Ishikawa (cell line): ENCODE measurements at regions not wholly inside any gene's neighbourhood (a gene's known extent, or its start where the extent isn't known, plus 50 kb on each side); places are given as distances from the start of the nearest gene placed in this dataset.

Experiments used
- CEBPB ChIP-seq: IDR thresholded peaks from 2 replicates; pipeline ENCODE4 v1.6.1; 2012
- CREB1 ChIP-seq: IDR thresholded peaks from 2 replicates; pipeline ENCODE4 v1.6.1; 2012; ENCODE audit warnings: low read depth
- EGR1 ChIP-seq: IDR thresholded peaks from 2 replicates; pipeline ENCODE4 v1.6.1; 2012
- EP300 ChIP-seq: IDR thresholded peaks from 2 replicates; pipeline ENCODE4 v1.6.1; 2012; ENCODE audit warnings: borderline replicate concordance
- FOXM1 ChIP-seq: IDR thresholded peaks from 2 replicates; pipeline ENCODE4 v1.6.1; 2012; ENCODE audit warnings: low read depth, borderline replicate concordance
- NFIC ChIP-seq: IDR thresholded peaks from 2 replicates; pipeline ENCODE4 v1.6.1; 2012
- RAD21 ChIP-seq: IDR thresholded peaks from 2 replicates; pipeline ENCODE4 v1.6.1; 2012; ENCODE audit warnings: low read depth
- TAF1 ChIP-seq: IDR thresholded peaks from 2 replicates; pipeline ENCODE4 v1.6.1; 2012; ENCODE audit warnings: low read depth, mild to moderate bottlenecking
- TCF12 ChIP-seq: IDR thresholded peaks from 2 replicates; pipeline ENCODE4 v1.6.1; 2012; ENCODE audit warnings: low read depth
- TEAD4 ChIP-seq: IDR thresholded peaks from 2 replicates; pipeline ENCODE4 v1.6.1; 2012
- USF1 ChIP-seq: IDR thresholded peaks from 2 replicates; pipeline ENCODE4 v1.6.1; 2012
- YY1 ChIP-seq: IDR thresholded peaks from 2 replicates; pipeline ENCODE4 v1.6.1; 2012; ENCODE audit warnings: low read depth
- ZBTB7A ChIP-seq: IDR thresholded peaks from 2 replicates; pipeline ENCODE4 v1.6.1; 2012; ENCODE audit warnings: low read depth
- TF ChIP-seq, protein P1 (sequence below): IDR thresholded peaks from 2 replicates; pipeline ENCODE4 v1.6.1; 2012
- TF ChIP-seq, protein P2 (sequence below): IDR thresholded peaks from 2 replicates; pipeline ENCODE4 v1.6.1; 2012; ENCODE audit warnings: low read depth, mild to moderate bottlenecking

GRCh38 chr2:123771928-123772632 lies 253.0 kb upstream of the CNTNAP5 start:
- TF ChIP-seq, protein P1, sequence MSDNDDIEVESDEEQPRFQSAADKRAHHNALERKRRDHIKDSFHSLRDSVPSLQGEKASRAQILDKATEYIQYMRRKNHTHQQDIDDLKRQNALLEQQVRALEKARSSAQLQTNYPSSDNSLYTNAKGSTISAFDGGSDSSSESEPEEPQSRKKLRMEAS = no peak
- TF ChIP-seq CREB1 (no peak), CEBPB (no peak), YY1 (no peak), RAD21 (no peak), USF1 (no peak)

- TF ChIP-seq USF1 = no peak
- TF ChIP-seq YY1 = no peak
- no peak for TF ChIP-seq TEAD4
- TF ChIP-seq ZBTB7A = no peak
- TF ChIP-seq NFIC = no peak
- no peak for TF ChIP-seq EP300
- no peak for TF ChIP-seq CEBPB
- TF ChIP-seq TAF1 = no peak
- TF ChIP-seq, protein P2, sequence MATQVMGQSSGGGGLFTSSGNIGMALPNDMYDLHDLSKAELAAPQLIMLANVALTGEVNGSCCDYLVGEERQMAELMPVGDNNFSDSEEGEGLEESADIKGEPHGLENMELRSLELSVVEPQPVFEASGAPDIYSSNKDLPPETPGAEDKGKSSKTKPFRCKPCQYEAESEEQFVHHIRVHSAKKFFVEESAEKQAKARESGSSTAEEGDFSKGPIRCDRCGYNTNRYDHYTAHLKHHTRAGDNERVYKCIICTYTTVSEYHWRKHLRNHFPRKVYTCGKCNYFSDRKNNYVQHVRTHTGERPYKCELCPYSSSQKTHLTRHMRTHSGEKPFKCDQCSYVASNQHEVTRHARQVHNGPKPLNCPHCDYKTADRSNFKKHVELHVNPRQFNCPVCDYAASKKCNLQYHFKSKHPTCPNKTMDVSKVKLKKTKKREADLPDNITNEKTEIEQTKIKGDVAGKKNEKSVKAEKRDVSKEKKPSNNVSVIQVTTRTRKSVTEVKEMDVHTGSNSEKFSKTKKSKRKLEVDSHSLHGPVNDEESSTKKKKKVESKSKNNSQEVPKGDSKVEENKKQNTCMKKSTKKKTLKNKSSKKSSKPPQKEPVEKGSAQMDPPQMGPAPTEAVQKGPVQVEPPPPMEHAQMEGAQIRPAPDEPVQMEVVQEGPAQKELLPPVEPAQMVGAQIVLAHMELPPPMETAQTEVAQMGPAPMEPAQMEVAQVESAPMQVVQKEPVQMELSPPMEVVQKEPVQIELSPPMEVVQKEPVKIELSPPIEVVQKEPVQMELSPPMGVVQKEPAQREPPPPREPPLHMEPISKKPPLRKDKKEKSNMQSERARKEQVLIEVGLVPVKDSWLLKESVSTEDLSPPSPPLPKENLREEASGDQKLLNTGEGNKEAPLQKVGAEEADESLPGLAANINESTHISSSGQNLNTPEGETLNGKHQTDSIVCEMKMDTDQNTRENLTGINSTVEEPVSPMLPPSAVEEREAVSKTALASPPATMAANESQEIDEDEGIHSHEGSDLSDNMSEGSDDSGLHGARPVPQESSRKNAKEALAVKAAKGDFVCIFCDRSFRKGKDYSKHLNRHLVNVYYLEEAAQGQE = no peak
- no peak for TF ChIP-seq EGR1
- TF ChIP-seq TCF12 = no peak
- no peak for TF ChIP-seq FOXM1
- TF ChIP-seq CREB1 = no peak
- TF ChIP-seq RAD21 = no peak
- TF ChIP-seq, protein P1 = no peak
Observed at GRCh38 chr2:123777116-123777515, 248.0 kb upstream of the CNTNAP5 start.

- TF ChIP-seq RAD21 (no peak), NFIC (no peak), EGR1 (no peak), TCF12 (no peak), TAF1 (no peak), CEBPB (no peak), CREB1 (no peak), EP300 (no peak), TEAD4 (no peak)
Observed at GRCh38 chr2:123783164-123783563, 241.9 kb upstream of the CNTNAP5 start.

GRCh38 chr2:123785332-123785731 lies 239.8 kb upstream of the CNTNAP5 start:
- TF ChIP-seq, protein P2 = no peak
- no peak for TF ChIP-seq ZBTB7A
- no peak for TF ChIP-seq EGR1
- no peak for TF ChIP-seq CEBPB
- no peak for TF ChIP-seq NFIC
- no peak for TF ChIP-seq TEAD4
- TF ChIP-seq RAD21 = no peak
- TF ChIP-seq, protein P1 = no peak
- TF ChIP-seq USF1 = no peak
- TF ChIP-seq TAF1 = no peak
- no peak for TF ChIP-seq EP300
- no peak for TF ChIP-seq YY1
- no peak for TF ChIP-seq TCF12
- no peak for TF ChIP-seq FOXM1
- TF ChIP-seq CREB1 = no peak

- TF ChIP-seq TAF1 = no peak
- no peak for TF ChIP-seq CEBPB
- TF ChIP-seq EP300 = no peak
- TF ChIP-seq TCF12 = no peak
- TF ChIP-seq USF1 = no peak
- TF ChIP-seq TEAD4 = no peak
- no peak for TF ChIP-seq YY1
- TF ChIP-seq, protein P2 = no peak
- TF ChIP-seq, protein P1 = no peak
- TF ChIP-seq EGR1 = no peak
- TF ChIP-seq NFIC = no peak
- no peak for TF ChIP-seq CREB1
- no peak for TF ChIP-seq ZBTB7A
Observed at GRCh38 chr2:123791207-123791606, 233.9 kb upstream of the CNTNAP5 start.
